Fibroblast of skin of left biceps (primary cell): ENCODE measurements at regions not wholly inside any gene's neighbourhood (a gene's known extent, or its start where the extent isn't known, plus 50 kb on each side); places are given as distances from the start of the nearest gene placed in this dataset.
"Not testable (repeated sequence)": the region's sequence is repeated elsewhere in the genome, so short reads cannot be mapped to it uniquely, and the experiment has no call there.

Experiments
- DNase-seq, 2 experiments: peaks; one replicate each; pipeline ENCODE4 v3.0.0-alpha.2; 2013; ENCODE audit warnings: low read depth in 2 of 2

DNA sequence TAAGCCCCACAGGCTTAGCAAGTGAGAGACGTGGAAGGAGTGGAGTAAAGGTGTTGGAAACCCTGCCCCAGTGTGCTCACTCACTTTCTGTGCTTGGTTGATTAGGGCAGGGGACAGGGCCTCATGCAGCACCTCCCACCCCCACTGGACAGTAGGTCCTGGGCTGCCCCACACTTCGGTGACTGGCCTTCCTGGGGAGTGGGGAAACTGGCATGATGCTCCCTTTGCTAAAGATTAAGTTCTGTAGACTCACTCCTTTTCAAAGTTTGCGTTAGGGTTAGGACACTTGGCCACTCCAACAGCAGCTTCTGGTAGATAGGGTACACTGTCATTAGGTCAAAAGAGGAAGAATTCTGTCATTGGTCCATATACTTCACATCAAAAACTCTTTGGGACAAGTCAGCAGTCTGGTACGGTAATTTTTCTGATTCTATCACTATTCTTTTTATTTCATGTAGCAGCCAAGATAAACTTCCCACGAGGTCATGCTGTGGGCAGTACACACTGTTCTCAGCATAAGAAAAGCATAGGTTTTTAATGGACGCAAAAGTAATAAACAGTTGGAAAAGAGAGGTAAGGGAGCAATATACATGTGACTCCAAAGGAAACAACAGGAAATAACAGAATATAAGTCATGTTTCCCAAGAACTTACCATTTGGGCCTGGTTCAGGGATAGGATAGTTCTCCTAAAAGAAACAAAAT is 106.6 kb upstream of the TERB2 start:
- not testable (repeated sequence) for DNase-seq

DNA sequence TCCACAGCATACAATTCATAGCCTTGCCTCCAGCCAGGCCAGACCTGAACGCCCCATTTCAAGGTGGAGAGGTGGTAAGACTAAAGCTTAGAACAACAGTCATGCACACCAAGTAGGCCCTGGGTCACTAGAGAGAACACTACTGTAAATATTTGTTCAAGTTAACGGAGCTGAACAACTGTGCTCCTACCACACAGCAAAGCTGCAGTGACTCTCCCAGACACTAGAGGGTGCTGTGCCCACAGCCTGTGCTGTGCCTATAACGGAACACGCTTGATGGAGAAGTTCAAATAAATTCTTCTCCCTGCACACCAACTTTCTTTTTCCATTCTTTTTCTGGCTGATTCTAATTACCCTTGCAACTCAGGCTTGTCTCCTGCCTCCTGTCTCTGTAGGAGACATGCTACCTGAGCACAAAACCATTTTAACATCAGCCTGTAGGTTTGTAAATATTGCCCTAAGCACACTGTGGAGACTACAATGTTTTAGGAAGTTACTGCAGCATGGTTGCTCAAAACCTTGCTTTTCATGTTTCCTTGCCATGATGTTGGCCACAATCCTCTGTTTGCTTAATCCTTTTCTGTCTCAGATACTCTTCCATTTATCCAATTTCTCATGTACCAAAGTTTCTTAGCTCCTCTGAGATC is 103.1 kb upstream of the TERB2 start:
- peak; percentile 5 to 7 for DNase-seq

DNA sequence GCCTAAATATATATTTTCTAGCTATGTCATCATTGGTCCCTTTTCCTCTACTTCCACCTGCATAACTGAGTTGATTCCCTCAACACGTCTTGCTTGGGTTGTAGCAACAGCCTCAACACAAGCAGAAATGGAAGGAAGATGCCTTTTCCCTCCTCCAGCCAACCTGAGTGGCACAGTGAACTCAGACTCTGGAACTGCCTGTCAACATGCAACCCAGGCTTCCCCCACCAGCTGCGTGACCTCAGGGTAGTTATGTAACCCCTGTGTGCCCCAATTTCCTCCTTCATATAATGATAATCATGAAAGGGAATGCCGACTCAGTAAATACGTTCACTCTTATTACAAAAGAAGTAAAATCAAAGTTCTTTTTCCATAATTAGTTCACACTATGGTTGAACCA is 101.8 kb upstream of the TERB2 start:
- not testable (repeated sequence) for DNase-seq

DNA sequence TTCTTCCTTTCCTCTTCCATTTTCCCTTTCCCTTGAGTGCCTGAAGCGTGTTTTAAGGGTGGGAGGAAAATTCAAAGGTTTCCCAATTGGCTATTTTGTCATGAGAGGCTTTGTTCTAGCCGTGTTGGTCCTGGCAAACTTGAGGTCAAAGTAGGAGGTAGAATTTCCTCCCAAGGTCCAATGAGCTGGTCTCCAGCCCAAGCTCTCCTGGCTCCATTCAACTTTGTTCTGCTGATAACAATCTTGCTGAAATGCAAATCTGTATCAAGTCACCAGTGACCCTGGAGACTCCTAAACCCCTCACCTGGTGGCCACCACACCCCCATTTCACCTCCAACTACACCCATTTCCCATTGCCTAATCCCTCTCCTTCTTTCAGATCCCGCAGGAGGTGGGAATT is 100.2 kb upstream of the TERB2 start:
- DNase-seq, result not testable (repeated sequence)

DNA sequence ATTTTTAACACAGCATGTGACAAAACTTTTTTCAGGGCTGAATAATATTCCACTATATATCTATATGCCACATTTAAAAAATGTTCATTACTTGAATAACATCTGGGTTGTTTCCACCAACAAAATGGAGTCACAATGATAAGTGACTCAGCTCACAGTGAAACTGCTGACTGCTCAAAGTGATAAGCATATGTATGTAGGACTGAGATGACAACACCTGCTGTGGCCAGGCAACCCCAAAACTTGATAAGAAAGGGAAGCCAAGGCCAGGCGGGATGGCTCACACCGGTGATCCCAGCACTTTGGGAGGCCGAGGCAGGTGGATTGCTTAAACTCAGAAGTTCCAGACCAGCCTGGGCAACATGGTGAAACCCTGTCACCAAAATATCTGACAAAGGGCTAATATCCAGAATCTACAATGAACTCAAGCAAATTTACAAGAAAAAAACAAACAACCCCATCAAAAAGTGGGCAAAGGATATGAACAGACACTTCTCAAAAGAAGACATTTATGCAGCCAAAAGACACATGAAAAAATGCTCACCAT is 99.2 kb upstream of the TERB2 start:
- DNase-seq, result not testable (repeated sequence)

DNA sequence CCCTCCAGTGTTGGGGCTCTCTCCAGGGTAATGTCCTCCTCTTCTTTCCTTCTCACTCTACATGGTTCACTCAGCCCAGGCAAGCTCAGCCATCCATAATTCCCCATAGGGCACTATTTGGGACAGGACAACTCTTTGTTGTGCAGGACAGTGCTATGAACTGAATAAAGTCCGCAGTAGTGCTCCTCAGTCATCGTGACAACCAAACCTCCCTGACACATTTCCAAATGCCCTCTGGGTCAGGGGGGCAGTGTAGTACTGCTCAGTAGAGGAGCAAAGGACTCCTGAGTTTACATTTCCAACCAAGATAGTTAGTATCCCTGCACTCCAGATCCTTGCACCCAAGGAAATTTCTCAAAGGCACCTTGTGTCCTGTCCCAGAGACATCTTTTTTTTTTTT is 97.4 kb upstream of the TERB2 start:
- not testable (repeated sequence) for DNase-seq

DNA sequence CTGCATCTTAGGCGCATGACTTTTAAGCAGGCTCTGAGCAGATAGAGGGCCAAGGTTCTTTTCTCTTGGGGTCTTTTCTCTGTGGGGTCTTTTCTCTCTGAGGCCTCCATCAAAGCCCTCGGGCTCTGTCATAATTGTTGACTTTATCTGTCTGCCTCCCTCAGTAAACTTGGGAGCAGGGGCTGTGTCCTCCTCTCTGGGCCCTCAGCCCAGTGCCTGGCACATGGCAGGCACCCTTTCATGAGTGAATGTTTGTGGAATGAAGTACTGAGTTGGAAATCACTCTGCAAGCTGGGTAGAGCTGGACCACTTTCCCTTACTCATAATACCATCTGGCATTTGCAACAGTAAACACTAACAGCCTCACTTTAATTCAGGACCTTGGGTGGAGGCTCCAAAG is 96.3 kb upstream of the TERB2 start:
- not testable (repeated sequence) for DNase-seq

DNA sequence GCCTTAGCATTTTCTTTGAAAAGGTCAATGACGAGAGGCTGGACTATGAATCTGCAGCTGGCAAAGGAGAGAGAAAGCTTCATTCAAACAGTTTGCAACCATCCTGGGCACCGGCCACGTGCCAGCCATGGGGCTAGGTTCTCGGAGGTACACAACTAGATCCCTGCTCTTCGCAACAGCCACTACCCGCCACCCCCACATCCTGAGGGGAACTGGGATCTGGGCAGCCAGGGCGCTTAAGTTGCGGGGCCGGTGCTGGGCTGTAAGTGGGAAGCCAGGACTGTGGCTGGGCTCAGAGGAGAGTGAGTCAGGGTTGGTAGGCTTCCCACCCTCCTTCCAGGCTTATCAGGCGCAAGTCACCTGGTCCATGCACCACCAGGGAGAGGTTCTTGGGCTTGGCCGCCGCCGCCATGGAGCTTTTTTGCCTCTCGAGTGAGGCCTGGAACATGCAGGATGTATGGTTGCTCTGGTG is 95.0 kb upstream of the TERB2 start:
- DNase-seq, result no peak

DNA sequence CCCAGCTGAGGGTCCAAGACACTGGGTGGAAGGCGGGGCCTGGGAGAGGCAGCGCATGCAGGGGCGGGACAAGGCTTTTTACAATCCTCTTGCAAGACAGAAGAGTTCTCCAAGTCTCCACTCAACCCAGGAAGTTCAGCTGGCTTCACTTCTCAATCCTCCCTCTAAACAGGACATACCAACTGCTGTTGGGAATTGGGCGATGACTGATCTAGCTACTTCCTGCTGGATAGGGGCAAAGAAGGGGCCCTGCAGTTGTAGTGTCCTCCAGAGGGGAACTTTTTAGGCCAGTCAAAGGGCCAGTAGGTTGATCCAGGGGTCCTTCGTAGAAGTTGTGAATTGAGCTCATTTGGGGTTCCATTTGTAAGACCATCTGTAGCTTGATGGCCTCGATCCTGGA is 94.6 kb upstream of the TERB2 start:
- no peak for DNase-seq

DNA sequence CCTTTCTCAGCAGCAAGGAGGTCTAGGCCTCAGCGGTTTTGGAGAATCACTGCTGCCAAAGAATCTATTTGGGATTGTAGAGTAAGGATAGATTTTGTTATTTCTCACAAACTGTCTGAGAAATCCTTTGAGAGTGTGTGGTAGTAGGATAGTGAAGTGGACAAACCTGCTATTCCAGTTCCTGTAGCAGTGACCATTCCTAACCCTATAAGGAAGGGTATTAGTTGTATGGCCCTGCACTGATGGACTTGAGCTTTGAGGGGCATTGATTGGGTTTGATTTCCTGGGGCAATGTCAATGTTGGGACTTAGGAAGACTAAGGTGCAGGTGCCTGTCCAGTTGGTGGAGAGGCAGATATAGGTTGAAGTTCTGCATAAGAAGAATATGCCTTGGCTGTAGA is 93.6 kb upstream of the TERB2 start:
- DNase-seq, result not testable (repeated sequence)

DNA sequence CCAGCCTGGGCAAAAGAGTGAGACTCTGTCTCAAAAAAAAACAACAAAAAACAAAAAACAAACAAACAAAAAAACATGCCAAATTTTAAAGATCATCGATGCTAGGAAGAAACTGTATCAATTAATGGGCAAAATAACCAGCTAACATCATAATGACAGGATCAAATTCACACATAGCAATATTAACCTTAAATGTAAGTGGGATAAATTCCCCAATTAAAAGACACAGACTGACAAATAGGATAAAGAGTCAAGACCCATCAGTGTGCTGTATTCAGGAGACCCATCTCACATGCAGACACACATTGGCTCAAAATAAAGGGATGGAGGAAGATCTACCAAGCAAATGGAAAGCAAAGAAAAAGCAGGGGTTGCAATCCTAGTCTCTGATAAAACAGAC is 88.4 kb upstream of the TERB2 start:
- DNase-seq, result not testable (repeated sequence)

DNA sequence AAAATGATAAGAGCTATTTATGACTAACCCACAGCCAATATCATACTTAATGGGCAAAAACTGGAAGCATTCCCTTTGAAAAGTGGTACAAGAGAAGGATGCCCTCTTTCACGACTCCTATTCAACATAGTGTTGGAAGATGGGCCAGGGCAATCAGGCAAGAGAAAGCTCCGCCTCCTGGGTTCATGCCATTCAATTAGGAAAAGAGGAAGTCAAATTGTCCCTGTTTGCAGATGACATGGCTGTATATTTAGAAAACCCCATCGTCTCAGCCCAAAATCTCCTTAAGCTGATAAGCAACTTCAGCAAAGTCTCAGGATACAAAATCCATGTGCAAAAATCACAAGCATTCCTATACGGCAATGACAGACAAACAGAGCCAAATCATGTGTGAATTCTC is 86.4 kb upstream of the TERB2 start:
- not testable (repeated sequence) for DNase-seq

DNA sequence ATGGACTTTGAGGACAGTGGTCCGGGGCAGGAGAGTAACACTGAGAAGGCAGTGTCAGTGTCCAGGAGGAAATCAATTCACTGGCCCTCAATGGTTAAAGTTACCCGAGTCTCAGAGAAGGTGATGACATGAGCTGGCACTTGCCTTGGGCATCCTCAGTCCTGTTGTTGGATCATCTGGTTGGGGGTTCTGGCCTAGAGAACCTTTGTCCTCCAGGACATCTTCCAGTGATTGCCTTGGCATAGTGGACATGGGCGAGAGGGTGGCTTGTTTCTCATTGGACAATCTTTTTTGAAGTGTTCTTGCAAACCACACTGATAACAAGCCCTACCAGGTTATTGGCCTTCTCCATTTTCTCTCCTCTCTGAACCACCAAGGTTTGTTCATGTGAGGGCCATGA is 83.4 kb upstream of the TERB2 start:
- no peak for DNase-seq

DNA sequence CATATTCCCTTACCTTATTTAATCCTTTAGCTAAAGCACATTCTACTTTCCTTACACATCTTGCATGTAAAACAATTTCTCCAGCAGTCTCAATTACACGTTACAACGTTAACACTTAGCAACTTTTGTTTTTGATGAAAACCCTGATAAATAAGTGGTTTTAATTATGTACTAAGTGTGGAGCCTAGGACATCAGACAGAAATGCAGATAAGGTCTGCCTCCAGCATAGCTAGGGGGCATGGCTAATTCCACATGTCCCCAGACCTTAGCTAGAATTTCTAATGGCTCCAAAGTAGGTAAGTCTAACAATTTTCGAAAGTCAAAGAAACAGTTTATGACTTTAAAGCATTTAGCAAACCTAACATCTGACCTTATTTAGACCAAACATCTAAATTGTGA is 77.4 kb upstream of the TERB2 start:
- no peak for DNase-seq

DNA sequence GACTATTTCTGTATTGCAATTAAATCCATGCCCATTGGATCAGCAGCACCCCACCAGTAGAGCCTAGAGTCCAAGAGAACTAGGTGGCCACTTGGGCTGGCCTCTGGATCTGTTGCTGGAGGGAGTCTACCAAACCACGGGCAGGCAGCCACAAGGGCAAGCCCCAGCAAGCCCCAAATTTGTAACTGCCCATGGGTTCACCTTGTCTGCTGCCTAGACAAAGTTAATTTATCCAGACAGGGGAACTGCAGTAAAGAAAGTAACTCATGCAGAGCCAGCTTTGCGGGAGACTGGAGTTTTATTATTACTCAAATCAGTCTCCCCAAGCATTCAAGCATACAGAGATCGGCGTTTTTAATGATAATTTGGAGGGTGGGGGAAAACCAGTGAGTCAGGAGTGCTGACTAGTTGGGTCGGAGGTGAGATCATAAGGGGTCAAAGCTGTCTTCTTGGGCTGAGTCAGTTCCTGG is 74.0 kb upstream of the TERB2 start:
- DNase-seq, result no peak

DNA sequence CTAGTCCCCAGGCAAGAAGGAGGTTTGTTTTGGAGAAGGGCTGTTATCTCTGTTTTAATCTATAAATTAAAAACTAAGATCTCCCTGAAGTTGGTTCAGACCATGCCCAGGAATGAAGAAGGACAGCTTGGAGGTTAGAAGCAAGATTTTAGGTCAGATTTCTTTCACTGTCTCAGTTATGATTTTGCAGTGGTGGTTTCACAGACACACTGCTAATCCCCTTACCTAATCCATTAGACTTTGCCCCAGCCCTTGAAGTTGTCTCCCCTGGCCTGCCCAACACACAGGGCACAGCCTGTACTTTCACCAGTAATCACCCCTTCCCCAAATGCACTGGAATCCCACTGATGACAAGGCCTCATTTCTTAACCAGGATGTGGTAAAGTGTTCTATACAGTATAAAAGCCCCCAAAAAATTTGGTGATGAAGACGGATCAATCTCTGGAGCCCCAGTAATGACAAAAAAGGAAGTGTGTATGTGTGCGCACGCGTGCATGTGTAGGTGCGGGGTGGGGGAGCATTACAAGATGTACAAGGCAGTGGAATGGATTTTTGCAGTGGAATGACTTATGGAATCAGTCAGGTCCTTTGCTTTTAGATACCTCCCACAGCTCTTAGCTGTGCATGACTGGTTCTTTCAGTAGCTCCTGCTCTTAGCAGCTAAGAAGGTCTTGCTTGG is 73.1 kb upstream of the TERB2 start:
- no peak for DNase-seq

DNA sequence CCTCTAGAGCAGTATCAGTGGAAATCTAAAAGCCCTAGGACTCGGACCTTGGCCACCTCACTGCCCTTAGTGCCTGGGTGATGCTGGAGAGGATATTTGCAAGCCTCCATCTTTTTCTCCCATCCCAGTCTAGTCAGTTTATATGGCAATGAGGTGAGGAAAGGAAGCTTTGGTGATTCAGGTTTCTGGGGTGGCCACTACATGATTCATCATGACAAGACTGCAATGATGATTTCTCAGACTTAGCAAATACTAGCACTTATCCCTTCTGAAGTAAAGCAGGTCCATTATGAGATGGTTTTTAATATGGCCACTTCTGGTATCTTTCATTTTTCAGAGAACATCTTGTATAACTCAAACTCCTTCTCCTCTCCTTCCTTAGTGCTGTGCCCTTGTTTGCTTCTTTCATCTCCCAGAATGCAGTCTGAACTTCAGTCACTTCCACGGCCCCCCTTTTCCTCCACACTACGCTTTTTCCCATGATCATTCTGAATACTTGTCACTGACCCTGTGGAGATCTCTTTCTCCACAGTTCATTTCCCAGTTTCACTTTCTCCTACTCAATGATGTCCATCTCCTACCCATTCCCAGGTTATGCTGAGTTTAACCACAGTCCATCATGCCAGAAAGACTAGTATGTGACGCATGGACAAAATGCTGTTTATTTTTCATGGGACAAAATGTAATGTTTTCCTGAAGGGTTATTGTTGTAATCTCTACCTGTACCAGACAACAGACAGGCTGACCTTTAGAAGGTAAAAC is 57.4 kb upstream of the TERB2 start:
- DNase-seq, result not testable (repeated sequence)

DNA sequence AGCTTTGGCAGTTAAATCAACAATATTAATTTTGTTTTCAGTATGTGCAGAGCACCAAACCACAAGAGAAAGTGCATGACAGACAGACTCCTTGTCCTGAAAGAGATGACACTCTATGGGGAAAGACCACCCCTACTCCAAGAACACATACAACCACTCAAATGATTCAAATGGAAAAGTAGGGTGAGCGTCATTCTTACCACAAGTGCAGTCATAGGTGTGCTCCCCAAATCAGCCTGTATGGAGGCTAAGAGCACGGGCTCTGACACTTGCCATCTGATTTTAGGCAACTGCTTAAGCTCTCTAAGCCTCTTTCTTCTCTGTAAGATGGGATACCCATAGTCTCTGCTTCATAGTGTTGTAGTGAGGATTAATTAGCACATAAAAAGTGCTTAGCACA is 56.7 kb upstream of the TERB2 start:
- DNase-seq, result not testable (repeated sequence)

DNA sequence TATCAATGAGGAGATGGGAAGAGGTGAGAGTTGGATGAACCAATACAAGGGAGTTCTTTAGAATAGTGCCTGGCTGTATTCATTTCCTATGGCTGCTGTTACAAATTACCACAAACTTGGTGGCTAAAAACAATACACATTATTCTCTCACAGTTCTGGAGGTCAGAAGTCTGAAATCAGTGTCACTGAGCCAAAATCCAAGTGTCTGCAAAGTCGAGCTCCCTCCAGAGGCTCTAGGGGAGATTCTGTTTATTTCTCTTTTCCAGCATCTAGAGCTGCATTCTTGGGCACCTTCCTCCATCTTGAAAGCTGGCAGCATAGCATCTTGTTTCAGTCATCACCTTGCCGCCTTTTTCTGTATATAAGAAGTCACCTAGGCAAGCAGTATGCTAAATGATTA is 55.7 kb upstream of the TERB2 start:
- not testable (repeated sequence) for DNase-seq

DNA sequence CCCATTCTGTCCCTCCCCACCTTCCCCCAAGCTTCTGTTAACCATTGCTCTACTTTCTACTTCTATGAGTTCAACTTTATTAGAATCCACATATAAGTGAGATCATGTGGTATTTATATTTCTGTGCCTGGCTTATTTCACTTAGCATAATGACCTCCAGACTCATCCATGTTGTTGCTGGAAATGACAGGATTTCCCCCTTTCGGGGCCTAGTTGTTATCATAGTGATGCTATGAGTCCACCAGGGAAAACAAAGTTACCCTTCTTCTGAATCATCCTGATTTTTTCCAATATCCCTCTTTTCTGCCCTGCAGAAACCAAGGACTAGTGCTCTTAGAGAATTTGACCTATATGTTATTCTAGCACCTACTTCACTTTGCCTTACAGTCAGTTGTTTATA is 53.2 kb upstream of the TERB2 start:
- not testable (repeated sequence) for DNase-seq

DNA sequence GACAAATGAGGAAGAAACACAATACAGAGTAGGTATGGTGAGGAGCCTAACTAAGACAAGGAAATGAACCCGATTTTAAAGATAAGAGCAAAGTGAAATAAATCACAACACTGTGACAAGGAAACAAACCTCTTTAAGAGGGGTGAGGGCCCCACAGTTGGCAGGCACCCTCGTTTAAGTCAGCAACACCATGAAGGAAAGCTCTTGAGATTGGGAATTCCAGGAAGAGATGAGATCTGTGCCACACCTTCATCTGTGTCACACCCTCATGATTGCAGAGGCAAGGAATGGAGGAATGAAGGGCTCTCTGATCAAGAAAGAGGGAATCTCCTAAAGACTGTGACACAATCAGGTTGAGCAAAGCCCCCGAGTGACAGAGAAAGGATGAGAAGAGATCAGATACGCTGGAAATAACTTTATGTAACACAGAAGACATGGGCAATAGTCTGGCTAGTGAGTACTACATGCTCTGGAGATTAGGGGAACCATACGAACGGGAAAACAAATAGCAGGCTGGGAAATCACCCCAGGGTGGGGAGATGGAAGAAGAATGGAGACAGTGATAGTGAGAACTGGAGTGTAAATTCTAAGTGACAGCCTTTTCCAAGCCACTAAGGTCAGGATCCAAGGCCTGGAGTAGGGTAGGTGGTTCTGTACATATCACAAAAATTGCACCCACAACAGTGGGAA is 51.7 kb upstream of the TERB2 start:
- DNase-seq, result not testable (repeated sequence)
